Breast epithelium (tissue), 4 donors: ENCODE measurements at regions not wholly inside any gene's neighbourhood (a gene's known extent, or its start where the extent isn't known, plus 50 kb on each side); places are given as distances from the start of the nearest gene placed in this dataset.
"Not testable (repeated sequence)": the region's sequence is repeated elsewhere in the genome, so short reads cannot be mapped to it uniquely, and the experiment has no call there.

Source experiments
- DNase-seq, 2 donors: peaks; one replicate each; pipeline ENCODE4 v3.0.0-alpha.2; 2019; ENCODE audit warnings: low spot score in 2 of 2
- H3K27ac ChIP-seq, 2 donors: fragments of 200-600 bp; sonication (generic) in 1 of 2; one replicate each; pipeline ENCODE4 v1.5.1; 2016 to 2019; ENCODE audit warnings: mild to moderate bottlenecking in 1 of 2
- H3K27me3 ChIP-seq, 2 donors: fragments of 200-600 bp; sonication (generic) in 1 of 2; one replicate each; pipeline versions ENCODE4 v1.5.1 to v1.6.0; 2017 to 2019; ENCODE audit warnings: control low read depth in 1 of 2, mild to moderate bottlenecking in 1 of 2
- H3K36me3 ChIP-seq: fragments of 200-600 bp; one replicate; pipeline ENCODE4 v1.5.1; 2019
- H3K4me1 ChIP-seq, 2 donors: fragments of 200-600 bp; sonication (generic); one replicate each; pipeline ENCODE4 v1.5.1; 2016 to 2019; ENCODE audit warnings: control low read depth in 1 of 2
- H3K4me3 ChIP-seq, 3 donors: fragments of 200-600 bp; sonication (generic); 1 replicate in 2 of 3; 2 replicates in 1 of 3; pipeline ENCODE4 v1.5.1; 2016 to 2019; ENCODE audit warnings: mild to moderate bottlenecking in 3 of 3, moderate library complexity in 2 of 3
- H3K9me3 ChIP-seq, 2 donors: fragments of 200-600 bp; sonication (generic) in 1 of 2; one replicate each; pipeline ENCODE4 v1.5.1; 2016 to 2019; ENCODE audit warnings: control low read depth in 1 of 2
- POLR2A ChIP-seq: fragments of 450-650 bp; IDR thresholded peaks from one replicate; pipeline ENCODE4 v1.6.1; 2016; ENCODE audit warnings: antibody characterized with exemption, mild to moderate bottlenecking, moderate library complexity
- POLR2AphosphoS5 ChIP-seq, 3 donors: sonication (generic); formaldehyde crosslinking; IDR thresholded peaks; one replicate each; pipeline ENCODE4 v1.6.1; 2017; ENCODE audit warnings: antibody characterized with exemption in 3 of 3
- intact Hi-C: fragments of 100-400 bp; cut with DNase I; formaldehyde crosslinking; loops from one replicate; pipeline ENCODE4 v1.15.1; 2023; ENCODE audit warnings: low total_unique reads
- TF ChIP-seq, protein P1 (sequence below), 3 donors: fragments of 450-650 bp; IDR thresholded peaks; one replicate each; pipeline ENCODE4 v1.5.1; 2016 to 2017; ENCODE audit warnings: antibody characterized with exemption in 3 of 3, mild to moderate bottlenecking in 3 of 3, moderate library complexity in 3 of 3

DNA sequence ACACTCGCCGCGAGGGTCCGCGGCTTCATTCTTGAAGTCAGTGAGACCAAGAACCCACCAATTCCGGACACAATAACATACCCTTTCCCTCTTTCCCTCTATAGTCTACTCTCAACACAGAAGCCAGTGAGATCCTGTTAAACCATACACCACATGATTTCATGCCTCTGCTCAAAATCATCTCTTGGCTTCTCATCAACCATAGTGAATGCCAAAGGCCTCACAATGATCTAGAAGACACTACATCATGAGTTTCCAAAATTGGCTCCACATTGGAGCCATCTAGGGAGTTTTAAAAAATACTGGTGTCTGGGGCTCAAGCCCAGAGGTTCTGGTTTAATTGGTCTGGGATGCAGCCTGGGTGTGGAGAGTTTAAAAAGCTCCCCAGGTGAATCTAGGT, 124.5 kb downstream of the EFNB1 start:
- peaks cover 0 to 18% of the 10 kb centered on the region in 2 donors for H3K9me3 ChIP-seq
- no peaks in the 10 kb centered on the region for H3K4me1 ChIP-seq
- H3K27ac ChIP-seq, result no peak overlapping the region
- H3K4me3 ChIP-seq, result no peak overlapping the region
- no peak for DNase-seq
- no peak for TF ChIP-seq POLR2AphosphoS5 (IDR thresholded peaks at IDR 0.05)
- TF ChIP-seq, protein P1, sequence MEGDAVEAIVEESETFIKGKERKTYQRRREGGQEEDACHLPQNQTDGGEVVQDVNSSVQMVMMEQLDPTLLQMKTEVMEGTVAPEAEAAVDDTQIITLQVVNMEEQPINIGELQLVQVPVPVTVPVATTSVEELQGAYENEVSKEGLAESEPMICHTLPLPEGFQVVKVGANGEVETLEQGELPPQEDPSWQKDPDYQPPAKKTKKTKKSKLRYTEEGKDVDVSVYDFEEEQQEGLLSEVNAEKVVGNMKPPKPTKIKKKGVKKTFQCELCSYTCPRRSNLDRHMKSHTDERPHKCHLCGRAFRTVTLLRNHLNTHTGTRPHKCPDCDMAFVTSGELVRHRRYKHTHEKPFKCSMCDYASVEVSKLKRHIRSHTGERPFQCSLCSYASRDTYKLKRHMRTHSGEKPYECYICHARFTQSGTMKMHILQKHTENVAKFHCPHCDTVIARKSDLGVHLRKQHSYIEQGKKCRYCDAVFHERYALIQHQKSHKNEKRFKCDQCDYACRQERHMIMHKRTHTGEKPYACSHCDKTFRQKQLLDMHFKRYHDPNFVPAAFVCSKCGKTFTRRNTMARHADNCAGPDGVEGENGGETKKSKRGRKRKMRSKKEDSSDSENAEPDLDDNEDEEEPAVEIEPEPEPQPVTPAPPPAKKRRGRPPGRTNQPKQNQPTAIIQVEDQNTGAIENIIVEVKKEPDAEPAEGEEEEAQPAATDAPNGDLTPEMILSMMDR (IDR thresholded peaks at IDR 0.05), result no peak
- no peak for TF ChIP-seq POLR2A
- intact Hi-C loops, result no loop called here
- H3K27me3 ChIP-seq, result peaks cover 0 to 56% of the 10 kb centered on the region in 2 donors
- H3K36me3 ChIP-seq, result no peaks in the 10 kb centered on the region

DNA sequence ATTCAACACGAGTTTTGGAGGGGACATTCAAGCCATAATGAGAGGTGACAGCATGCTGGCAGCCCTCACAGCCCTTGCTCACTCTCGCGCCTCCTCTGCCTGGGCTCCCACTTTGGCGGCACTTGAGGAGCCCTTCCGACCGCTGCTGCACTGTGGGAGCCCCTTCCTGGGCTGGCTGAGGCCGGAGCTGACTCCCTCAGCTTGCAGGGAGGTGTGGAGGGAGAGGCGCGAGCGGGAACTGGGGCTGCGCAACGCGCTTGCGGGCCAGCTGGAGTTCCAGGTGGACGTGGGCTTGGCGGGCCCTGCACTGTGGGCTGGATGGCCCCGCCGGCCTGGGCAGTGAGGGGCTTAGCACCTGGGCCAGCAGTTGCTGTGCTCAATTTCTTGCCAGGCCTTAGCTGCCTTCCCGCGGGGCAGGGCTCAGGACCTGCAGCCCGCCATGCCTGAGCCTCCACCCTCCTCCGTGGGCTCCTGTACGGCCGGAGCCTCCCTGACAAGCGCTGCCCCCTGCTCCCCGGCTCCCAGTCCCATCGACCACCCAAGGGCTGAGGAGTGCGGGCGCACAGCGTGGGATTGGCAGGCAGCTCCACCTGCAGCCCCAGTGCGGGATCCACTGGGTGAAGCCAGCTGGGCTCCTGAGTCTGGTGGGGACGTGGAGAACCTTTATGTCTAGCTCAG, 123.3 kb downstream of the EFNB1 start:
- H3K9me3 ChIP-seq, result peaks cover 0 to 18% of the 10 kb centered on the region in 2 donors
- DNase-seq, H3K4me1 ChIP-seq, H3K4me3 ChIP-seq, intact Hi-C loops, H3K36me3 ChIP-seq, H3K27ac ChIP-seq: not testable (repeated sequence)
- H3K27me3 ChIP-seq, result peaks cover 0 to 56% of the 10 kb centered on the region in 2 donors

DNA sequence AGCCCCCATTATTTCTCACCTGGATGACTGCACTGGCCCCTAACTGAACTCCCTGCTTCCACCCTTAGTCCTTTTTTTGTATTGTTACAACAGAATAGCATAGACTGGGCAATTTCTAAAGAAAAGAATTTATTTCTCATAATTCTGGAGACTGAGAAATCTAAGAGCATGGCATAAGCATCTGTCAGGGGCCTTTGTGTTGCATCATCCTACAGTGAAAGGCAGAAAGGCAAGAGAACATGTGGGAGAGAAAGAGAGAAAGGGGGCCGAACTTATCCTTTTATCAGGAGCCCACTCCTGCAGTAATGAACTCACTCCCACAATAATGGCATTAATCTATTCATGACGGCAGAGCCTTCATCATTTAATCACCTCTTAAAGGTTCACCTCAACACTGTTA, 122.1 kb downstream of the EFNB1 start:
- Histone ChIP-seq H3K27ac (no peak overlapping the region), H3K36me3 (no peaks in the 10 kb centered on the region), H3K9me3 (peaks cover 0 to 16% of the 10 kb centered on the region in 2 donors), H3K4me3 (no peak overlapping the region), H3K4me1 (no peaks in the 10 kb centered on the region), H3K27me3 (peaks cover 0 to 58% of the 10 kb centered on the region in 2 donors)
- no peak for TF ChIP-seq POLR2AphosphoS5 (IDR thresholded peaks at IDR 0.05)
- no peak for TF ChIP-seq POLR2A
- TF ChIP-seq, protein P1 (IDR thresholded peaks at IDR 0.05), result no peak
- no peak for DNase-seq
- intact Hi-C loops, result no loop called here

DNA sequence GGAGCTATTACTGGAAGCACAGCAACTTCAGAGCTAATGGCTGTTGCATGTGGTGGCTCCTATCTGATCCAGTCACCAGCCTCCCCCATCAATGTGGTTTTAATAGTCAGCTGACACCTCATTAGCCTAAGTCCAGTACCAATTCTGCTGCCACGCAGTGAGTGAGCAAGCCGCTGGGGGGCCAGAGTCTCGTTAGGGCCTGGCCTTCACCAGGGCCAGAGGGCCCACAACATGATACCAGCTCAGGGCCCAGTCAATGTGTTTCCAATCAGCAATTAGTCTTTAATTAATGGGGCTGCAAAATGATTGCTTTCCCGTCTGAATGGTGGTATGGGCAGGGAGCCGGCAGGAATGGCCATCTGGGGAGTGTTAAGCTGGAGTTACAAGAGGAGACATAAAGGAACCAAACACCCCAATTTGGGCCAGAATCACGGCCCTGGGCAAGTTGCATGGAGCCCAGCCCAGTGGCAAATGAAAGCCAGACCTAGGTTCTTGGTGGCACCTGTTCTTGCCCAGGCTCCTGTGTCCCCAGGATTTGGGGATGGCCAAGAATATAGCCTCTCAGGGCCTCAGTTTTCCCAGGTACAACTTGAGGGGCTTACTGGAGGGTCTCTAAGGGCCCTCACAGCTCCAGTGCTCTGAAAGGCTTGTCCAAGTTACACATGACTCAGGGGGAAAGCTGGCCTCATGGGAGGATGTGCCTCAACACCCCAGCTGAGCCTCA, 119.2 kb downstream of the EFNB1 start:
- no peaks in the 10 kb centered on the region for H3K4me1 ChIP-seq
- no peak for DNase-seq
- H3K27ac ChIP-seq, result no peak overlapping the region
- intact Hi-C loops, result no loop called here
- peaks cover 0 to 56% of the 10 kb centered on the region in 2 donors for H3K27me3 ChIP-seq
- no peaks in the 10 kb centered on the region for H3K36me3 ChIP-seq
- no peaks in the 10 kb centered on the region for H3K9me3 ChIP-seq
- TF ChIP-seq, protein P1 (IDR thresholded peaks at IDR 0.05), result no peak
- no peak for TF ChIP-seq POLR2AphosphoS5 (IDR thresholded peaks at IDR 0.05)
- no peak for TF ChIP-seq POLR2A
- H3K4me3 ChIP-seq, result no peak overlapping the region

DNA sequence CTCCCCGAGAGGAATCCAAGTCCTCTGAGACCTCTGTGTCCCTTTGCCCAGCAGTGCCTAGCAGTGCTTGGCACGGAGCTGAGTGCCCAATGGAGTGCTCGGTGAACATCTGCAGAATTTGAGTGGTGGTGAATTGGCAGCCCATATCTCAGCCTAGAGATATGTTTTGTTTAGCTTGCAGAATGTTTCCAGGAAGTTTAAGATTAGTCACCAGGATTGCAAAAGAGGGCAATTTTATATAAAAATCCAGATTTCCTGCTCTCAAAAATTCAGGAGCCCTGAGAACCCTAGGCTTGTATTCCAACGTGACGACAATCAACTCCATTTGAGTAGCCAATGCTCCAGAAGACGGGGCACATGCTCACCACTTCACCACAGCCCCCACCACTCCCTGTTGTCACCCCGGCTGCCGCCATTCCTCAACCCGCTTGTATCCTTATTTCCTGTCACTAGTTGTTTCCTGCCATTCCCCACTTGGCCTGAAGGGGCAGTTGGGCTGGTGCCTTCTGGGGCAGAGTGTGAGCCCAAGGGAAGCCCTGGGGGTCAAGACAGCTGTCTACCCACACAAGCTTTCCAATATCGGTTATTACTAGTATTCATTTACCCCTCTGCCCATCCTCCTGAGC, 116.9 kb downstream of the EFNB1 start:
- no peaks in the 10 kb centered on the region for H3K36me3 ChIP-seq
- no peak overlapping the region for H3K4me3 ChIP-seq
- no peaks in the 10 kb centered on the region for H3K9me3 ChIP-seq
- TF ChIP-seq POLR2A (no peak), POLR2AphosphoS5 (IDR thresholded peaks at IDR 0.05) (no peak)
- TF ChIP-seq, protein P1 (IDR thresholded peaks at IDR 0.05), result no peak
- no peaks in the 10 kb centered on the region for H3K4me1 ChIP-seq
- DNase-seq, result no peak
- peaks cover 0 to 65% of the 10 kb centered on the region in 2 donors for H3K27me3 ChIP-seq
- intact Hi-C loops, result no loop called here
- H3K27ac ChIP-seq, result no peak overlapping the region
